ENCODE measurements at regions not wholly inside any gene's neighbourhood (a gene's known extent, or its start where the extent isn't known, plus 50 kb on each side); places are given as distances from the start of the nearest gene placed in this dataset.

- ChIA-PET CTCF (ENCODE audit: low intra/inter-chr PET ratio, low total read pairs) (no interaction called here), POLR2A (no interaction called here)
- Histone ChIP-seq H3K79me2 (ENCODE audit: insufficient read depth, low read length) (no peaks in the 10 kb centered on the region), H3K27me3 (ENCODE audit: control insufficient read depth in 1 of 2, insufficient read depth in 2 of 2, low read length in 2 of 2) (no peaks in the 10 kb centered on the region), H3K36me3 (replicated peaks in 1 of 2; ENCODE audit: control insufficient read depth in 1 of 2, insufficient read depth in 2 of 2, low read length in 2 of 2) (no peaks in the 10 kb centered on the region), H3K4me3 (replicated peaks in 1 of 3; ENCODE audit: insufficient read depth in 1 of 3, low read depth in 2 of 3, low read length in 3 of 3) (no peak overlapping the region), H3K27ac (ENCODE audit: extremely low read length, insufficient read depth, low read length) (no peak overlapping the region), H3K9ac (ENCODE audit: insufficient read depth, low read depth, low read length) (no peak overlapping the region), H3K4me2 (ENCODE audit: low read depth, low read length) (no peak overlapping the region), H3K9me3 (ENCODE audit: low read length) (peaks cover 98% of the 10 kb centered on the region), H4K20me1 (ENCODE audit: insufficient read depth, low read length) (no peaks in the 10 kb centered on the region), H2AFZ (ENCODE audit: low read length) (no peak overlapping the region), H3K4me1 (ENCODE audit: insufficient read depth, low read length) (no peaks in the 10 kb centered on the region)
- DNase-seq (ENCODE audit: low spot score) (no peak), FAIRE-seq (no peak), ATAC-seq (no peak)
- intact Hi-C loops (cut with micrococcal nuclease; ENCODE audit: unreplicated experiment): no loop called here
- 6% methylated on average over 1 of the region's 1 CpG for WGBS (ENCODE audit: low lambda C conversion rate)
- no TSS peak for BruUV-seq (replicated peaks)
- in situ Hi-C loops (cut with HindIII; ENCODE audit: extremely low pct_ligation_motif_present, low pct_unique_long_range_greater_than_20kb): no loop called here
- TF ChIP-seq RFXAP (CRISPR knock-in tag; IDR thresholded peaks at IDR 0.05; ENCODE audit: borderline replicate concordance) (no peak), ZNF12 (CRISPR knock-in tag; IDR thresholded peaks at IDR 0.05) (no peak), REL (CRISPR knock-in tag; conservative IDR thresholded peaks at IDR 0.05) (no peak), SIN3A (IDR thresholded peaks at IDR 0.05; ENCODE audit: borderline replicate concordance, low read depth, low read length) (no peak), ZNF75D (CRISPR knock-in tag; IDR thresholded peaks at IDR 0.05; ENCODE audit: borderline replicate concordance) (no peak), KAT7 (CRISPR knock-in tag; IDR thresholded peaks at IDR 0.05; ENCODE audit: borderline replicate concordance) (no peak), ARNT (IDR thresholded peaks at IDR 0.05) (no peak), GPN1 (CRISPR knock-in tag; IDR thresholded peaks at IDR 0.05; ENCODE audit: borderline replicate concordance) (no peak), RNF219 (CRISPR knock-in tag; IDR thresholded peaks at IDR 0.05) (no peak), HNRNPL (IDR thresholded peaks at IDR 0.05; ENCODE audit: low read depth, low read length) (no peak), PBX3 (CRISPR knock-in tag; IDR thresholded peaks at IDR 0.05; ENCODE audit: borderline replicate concordance) (no peak), ZGPAT (CRISPR knock-in tag; IDR thresholded peaks at IDR 0.05) (no peak), ZNF607 (CRISPR knock-in tag; IDR thresholded peaks at IDR 0.05; ENCODE audit: borderline replicate concordance) (no peak)
Observed at GRCh38 chr14:42664190-42664589, 1057.5 kb downstream of the LRFN5 start.
